Thoracic aorta (tissue), 2 donors: ENCODE measurements at regions not wholly inside any gene's neighbourhood (a gene's known extent, or its start where the extent isn't known, plus 50 kb on each side); places are given as distances from the start of the nearest gene placed in this dataset.

Experiments
- ATAC-seq: fragments of 150-250 bp; one replicate; pipeline ENCODE4 v1.8.0; 2017; ENCODE audit warnings: low read depth; ENCODE audit not compliant: insufficient number of reproducible peaks, low FRiP score
- DNase-seq: peaks from one replicate; pipeline ENCODE4 v3.0.0-alpha.2; 2020; ENCODE audit warnings: low spot score
- H3K27ac ChIP-seq, 2 donors: fragments of 200-600 bp; sonication (generic); 1 replicate in 1 of 2; 2 replicates in 1 of 2; pipeline ENCODE4 v1.5.1; 2016; ENCODE audit warnings: mild to moderate bottlenecking in 2 of 2, moderate library complexity in 2 of 2
- H3K27me3 ChIP-seq: fragments of 200-600 bp; sonication (generic); replicated peaks from 2 replicates; pipeline ENCODE4 v1.6.0; 2016; ENCODE audit warnings: mild to moderate bottlenecking; ENCODE audit not compliant: insufficient read depth
- H3K36me3 ChIP-seq: fragments of 200-600 bp; sonication (generic); one replicate; pipeline ENCODE4 v1.5.1; 2016
- H3K4me1 ChIP-seq, 2 donors: fragments of 200-600 bp; sonication (generic); 1 replicate in 1 of 2; 2 replicates in 1 of 2; pipeline versions ENCODE4 v1.5.1 to v1.6.0; 2016; ENCODE audit warnings: low read depth in 2 of 2, mild to moderate bottlenecking in 1 of 2; ENCODE audit not compliant: control insufficient read depth in 1 of 2
- H3K4me3 ChIP-seq: fragments of 200-600 bp; sonication (generic); 2 replicates; pipeline ENCODE4 v1.5.1; 2016; ENCODE audit warnings: mild to moderate bottlenecking
- H3K9me3 ChIP-seq: fragments of 200-600 bp; sonication (generic); 2 replicates; pipeline ENCODE4 v1.5.1; 2016
- CTCF ChIP-seq: fragments of 200-600 bp; sonication (generic); IDR thresholded peaks from one replicate; pipeline ENCODE4 v1.5.1; 2019; ENCODE audit warnings: antibody characterized with exemption

GRCh38 chr11:29318134-29318845 lies 698.5 kb downstream of the KCNA4 start:
- Histone ChIP-seq H3K4me3 (no peak overlapping the region), H3K9me3 (no peaks in the 10 kb centered on the region), H3K4me1 (peaks cover 4 to 8% of the 10 kb centered on the region in 2 donors), H3K27me3 (no peaks in the 10 kb centered on the region), H3K27ac (peak overlapping the region in 1 of 2 donors; percentile 62), H3K36me3 (no peaks in the 10 kb centered on the region)
- ATAC-seq (peak; percentile 14), DNase-seq (no peak)
- no peak for TF ChIP-seq CTCF

GRCh38 chr11:29317694-29318093 lies 699.1 kb downstream of the KCNA4 start:
- no peaks in the 10 kb centered on the region for H3K27me3 ChIP-seq
- H3K27ac ChIP-seq = peak overlapping the region in 1 of 2 donors; percentile 62
- ATAC-seq (peak; percentile 57), DNase-seq (no peak)
- peaks cover 4 to 8% of the 10 kb centered on the region in 2 donors for H3K4me1 ChIP-seq
- no peaks in the 10 kb centered on the region for H3K36me3 ChIP-seq
- no peak for TF ChIP-seq CTCF
- H3K4me3 ChIP-seq = no peak overlapping the region
- no peaks in the 10 kb centered on the region for H3K9me3 ChIP-seq

- H3K36me3 ChIP-seq = no peaks in the 10 kb centered on the region
- no peaks in the 10 kb centered on the region for H3K9me3 ChIP-seq
- DNase-seq (no peak), ATAC-seq (no peak)
- TF ChIP-seq CTCF = no peak
- H3K27me3 ChIP-seq = no peaks in the 10 kb centered on the region
- no peak overlapping the region for H3K27ac ChIP-seq
- no peak overlapping the region for H3K4me3 ChIP-seq
- H3K4me1 ChIP-seq = peaks cover 7 to 17% of the 10 kb centered on the region in 2 donors
These were observed 701.6 kb downstream of the KCNA4 start for GRCh38 chr11:29315275-29315674.

- no peaks in the 10 kb centered on the region for H3K9me3 ChIP-seq
- ATAC-seq = no peak
- no peaks in the 10 kb centered on the region for H3K36me3 ChIP-seq
- H3K27ac ChIP-seq = no peak overlapping the region
- peaks cover 7 to 23% of the 10 kb centered on the region in 2 donors for H3K4me1 ChIP-seq
- H3K4me3 ChIP-seq = no peak overlapping the region
- DNase-seq = no peak
- TF ChIP-seq CTCF = no peak
- no peaks in the 10 kb centered on the region for H3K27me3 ChIP-seq
These were observed 702.6 kb downstream of the KCNA4 start for GRCh38 chr11:29314211-29314610.

GRCh38 chr11:29312812-29313211 lies 704.0 kb downstream of the KCNA4 start:
- H3K4me3 ChIP-seq = no peak overlapping the region
- H3K4me1 ChIP-seq = peaks cover 3 to 16% of the 10 kb centered on the region in 2 donors
- no peaks in the 10 kb centered on the region for H3K36me3 ChIP-seq
- H3K27ac ChIP-seq = no peak overlapping the region
- no peak for ATAC-seq
- no peak for TF ChIP-seq CTCF
- no peaks in the 10 kb centered on the region for H3K9me3 ChIP-seq
- DNase-seq = no peak
- H3K27me3 ChIP-seq = no peaks in the 10 kb centered on the region
